SK-N-MC (cell line): ENCODE measurements at regions not wholly inside any gene's neighbourhood (a gene's known extent, or its start where the extent isn't known, plus 50 kb on each side); places are given as distances from the start of the nearest gene placed in this dataset.

Experiments used
- DNase-seq: peaks from one replicate; pipeline ENCODE4 v3.0.0-alpha.2; 2011; ENCODE audit warnings: low read depth, low spot score
- H3K27ac ChIP-seq: fragments of 200-600 bp; sonication (generic); 2 replicates; pipeline ENCODE4 v1.5.1; 2016; ENCODE audit warnings: mixed run types
- H3K36me3 ChIP-seq: fragments of 200-600 bp; sonication (generic); 2 replicates; pipeline ENCODE4 v1.6.1; 2017; ENCODE audit warnings: antibody characterized with exemption, low read length, mixed read lengths; ENCODE audit not compliant: insufficient read depth
- H3K4me3 ChIP-seq: fragments of 200-600 bp; sonication (generic); 2 replicates; pipeline ENCODE4 v1.5.1; 2016
- H3K9ac ChIP-seq: fragments of 200-600 bp; sonication (generic); 2 replicates; pipeline ENCODE4 v1.8.0; 2017; ENCODE audit warnings: mixed run types, mixed read lengths; ENCODE audit not compliant: insufficient read length
- H3K9me3 ChIP-seq: fragments of 200-600 bp; sonication (generic); 2 replicates; pipeline ENCODE4 v1.6.1; 2017; ENCODE audit warnings: low read depth, mild to moderate bottlenecking, antibody characterized with exemption, low read length, moderate library complexity, mixed read lengths
- EZH2 ChIP-seq: fragments of 200-600 bp; sonication (generic); IDR thresholded peaks from one replicate; pipeline ENCODE4 v1.6.1; 2017; ENCODE audit warnings: antibody characterized with exemption
- FOXP2 ChIP-seq: optimal IDR thresholded peaks from 2 replicates; pipeline ENCODE3; 2011; ENCODE audit warnings: mild to moderate bottlenecking, moderate library complexity; ENCODE audit not compliant: insufficient read depth; ENCODE audit errors: extremely low read length, control extremely low read depth
- POLR2AphosphoS5 ChIP-seq: IDR thresholded peaks from 2 replicates; pipeline ENCODE4 v1.6.1; 2012; ENCODE audit warnings: mild to moderate bottlenecking, low read depth, low read length, borderline replicate concordance

GRCh38 chr17:77890771-77891170, 67.7 kb upstream of the TNRC6C start:
- H3K9me3 ChIP-seq: no peaks in the 10 kb centered on the region
- no peak overlapping the region for H3K27ac ChIP-seq
- DNase-seq: no peak
- TF ChIP-seq FOXP2 (no peak), EZH2 (no peak), POLR2AphosphoS5 (no peak)
- no peak overlapping the region for H3K9ac ChIP-seq
- no peak overlapping the region for H3K4me3 ChIP-seq
- H3K36me3 ChIP-seq: no peaks in the 10 kb centered on the region

GRCh38 chr17:77891602-77892001, 66.9 kb upstream of the TNRC6C start:
- H3K9ac ChIP-seq: no peak overlapping the region

GRCh38 chr17:77892031-77892430, 66.5 kb upstream of the TNRC6C start:
- no peak overlapping the region for H3K27ac ChIP-seq
- H3K4me3 ChIP-seq: no peak overlapping the region
- no peaks in the 10 kb centered on the region for H3K9me3 ChIP-seq
- no peak overlapping the region for H3K9ac ChIP-seq
- DNase-seq: no peak
- TF ChIP-seq FOXP2: no peak
- no peak for TF ChIP-seq POLR2AphosphoS5
- no peak for TF ChIP-seq EZH2
- H3K36me3 ChIP-seq: no peaks in the 10 kb centered on the region

More at GRCh38 chr17:77891602-77892001, 66.9 kb upstream of the TNRC6C start:
- no peaks in the 10 kb centered on the region for H3K9me3 ChIP-seq
- no peak overlapping the region for H3K27ac ChIP-seq
- no peak overlapping the region for H3K4me3 ChIP-seq
- TF ChIP-seq POLR2AphosphoS5 (no peak), EZH2 (no peak), FOXP2 (no peak)
- DNase-seq: no peak
- no peaks in the 10 kb centered on the region for H3K36me3 ChIP-seq

- Histone ChIP-seq H3K9ac (no peak overlapping the region), H3K27ac (no peak overlapping the region), H3K36me3 (no peaks in the 10 kb centered on the region), H3K9me3 (no peaks in the 10 kb centered on the region), H3K4me3 (no peak overlapping the region)
- TF ChIP-seq EZH2 (no peak), POLR2AphosphoS5 (no peak), FOXP2 (no peak)
- DNase-seq: no peak
Observed at GRCh38 chr17:77892469-77893143, 65.9 kb upstream of the TNRC6C start.

GRCh38 chr17:77893144-77894044, 65.1 kb upstream of the TNRC6C start:
- H3K9me3 ChIP-seq: no peaks in the 10 kb centered on the region
- H3K4me3 ChIP-seq: no peak overlapping the region
- no peak overlapping the region for H3K9ac ChIP-seq
- H3K27ac ChIP-seq: no peak overlapping the region
- TF ChIP-seq FOXP2 (no peak), POLR2AphosphoS5 (no peak), EZH2 (no peak)
- no peak for DNase-seq
- no peaks in the 10 kb centered on the region for H3K36me3 ChIP-seq

- TF ChIP-seq EZH2 (no peak), POLR2AphosphoS5 (no peak), FOXP2 (no peak)
- DNase-seq: no peak
- Histone ChIP-seq H3K9me3 (no peaks in the 10 kb centered on the region), H3K36me3 (no peaks in the 10 kb centered on the region), H3K27ac (no peak overlapping the region), H3K4me3 (no peak overlapping the region), H3K9ac (no peak overlapping the region)
Observed at GRCh38 chr17:77894126-77894956, 64.2 kb upstream of the TNRC6C start.

GRCh38 chr17:77897741-77898301, 60.7 kb upstream of the TNRC6C start:
- Histone ChIP-seq H3K9ac (no peak overlapping the region), H3K27ac (no peak overlapping the region), H3K4me3 (no peak overlapping the region), H3K9me3 (no peaks in the 10 kb centered on the region), H3K36me3 (no peaks in the 10 kb centered on the region)
- no peak for TF ChIP-seq EZH2
- no peak for TF ChIP-seq POLR2AphosphoS5
- no peak for TF ChIP-seq FOXP2
- DNase-seq: no peak

GRCh38 chr17:77898521-77899434, 59.7 kb upstream of the TNRC6C start:
- H3K27ac ChIP-seq: no peak overlapping the region
- H3K9ac ChIP-seq: no peak overlapping the region

More at GRCh38 chr17:77898521-77899434, 59.7 kb upstream of the TNRC6C start:
- Histone ChIP-seq H3K4me3 (no peak overlapping the region), H3K36me3 (no peaks in the 10 kb centered on the region), H3K9me3 (no peaks in the 10 kb centered on the region)
- no peak for DNase-seq
- no peak for TF ChIP-seq FOXP2
- TF ChIP-seq POLR2AphosphoS5: no peak
- no peak for TF ChIP-seq EZH2
